Peyer's patch (tissue), 4 donors: ENCODE measurements at regions not wholly inside any gene's neighbourhood (a gene's known extent, or its start where the extent isn't known, plus 50 kb on each side); places are given as distances from the start of the nearest gene placed in this dataset.

Experiments
- POLR2A ChIP-seq, 2 donors: fragments of 450-650 bp; IDR thresholded peaks; one replicate each; pipeline ENCODE4 v1.5.1; 2017; ENCODE audit warnings: antibody characterized with exemption in 2 of 2, mild to moderate bottlenecking in 2 of 2, moderate library complexity in 2 of 2
- TF ChIP-seq, protein P1 (sequence below), 6 experiments: fragments of 450-650 bp in 4 of 6; fragments of 200-600 bp in 2 of 6; sonication (generic) in 1 of 6; IDR thresholded peaks; one replicate each; pipeline ENCODE4 v1.5.1; 2017 to 2019; ENCODE audit warnings: antibody characterized with exemption in 6 of 6, mild to moderate bottlenecking in 3 of 6, moderate library complexity in 1 of 6

DNA sequence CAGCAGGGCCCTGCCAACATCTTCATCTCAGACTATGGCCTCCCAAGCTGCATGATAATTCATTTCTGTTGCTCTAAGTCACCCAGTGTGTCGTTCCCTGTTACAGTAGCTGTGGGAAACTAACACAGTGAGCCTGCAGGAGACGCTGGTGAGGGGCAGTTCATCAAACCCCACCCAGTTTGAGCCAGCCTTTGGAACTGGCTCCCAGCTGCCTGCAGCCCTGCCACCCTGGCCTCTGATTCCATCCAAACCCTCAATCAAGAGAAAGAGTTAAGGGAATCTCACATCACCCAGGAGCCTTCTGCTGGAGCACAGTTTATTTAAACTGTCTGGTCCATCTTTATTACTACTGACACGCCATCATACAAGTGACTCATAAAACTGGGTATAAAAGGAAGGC, 64.9 kb upstream of the ZCCHC2 start:
- TF ChIP-seq POLR2A (IDR thresholded peaks at IDR 0.05), result no peak
- TF ChIP-seq, protein P1, sequence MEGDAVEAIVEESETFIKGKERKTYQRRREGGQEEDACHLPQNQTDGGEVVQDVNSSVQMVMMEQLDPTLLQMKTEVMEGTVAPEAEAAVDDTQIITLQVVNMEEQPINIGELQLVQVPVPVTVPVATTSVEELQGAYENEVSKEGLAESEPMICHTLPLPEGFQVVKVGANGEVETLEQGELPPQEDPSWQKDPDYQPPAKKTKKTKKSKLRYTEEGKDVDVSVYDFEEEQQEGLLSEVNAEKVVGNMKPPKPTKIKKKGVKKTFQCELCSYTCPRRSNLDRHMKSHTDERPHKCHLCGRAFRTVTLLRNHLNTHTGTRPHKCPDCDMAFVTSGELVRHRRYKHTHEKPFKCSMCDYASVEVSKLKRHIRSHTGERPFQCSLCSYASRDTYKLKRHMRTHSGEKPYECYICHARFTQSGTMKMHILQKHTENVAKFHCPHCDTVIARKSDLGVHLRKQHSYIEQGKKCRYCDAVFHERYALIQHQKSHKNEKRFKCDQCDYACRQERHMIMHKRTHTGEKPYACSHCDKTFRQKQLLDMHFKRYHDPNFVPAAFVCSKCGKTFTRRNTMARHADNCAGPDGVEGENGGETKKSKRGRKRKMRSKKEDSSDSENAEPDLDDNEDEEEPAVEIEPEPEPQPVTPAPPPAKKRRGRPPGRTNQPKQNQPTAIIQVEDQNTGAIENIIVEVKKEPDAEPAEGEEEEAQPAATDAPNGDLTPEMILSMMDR (IDR thresholded peaks at IDR 0.05), result peak in 1 of 6 experiments; percentile 3
